ENCODE measurements at regions not wholly inside any gene's neighbourhood (a gene's known extent, or its start where the extent isn't known, plus 50 kb on each side); places are given as distances from the start of the nearest gene placed in this dataset.

GRCh38 chr7:142405122-142405765 is 147.4 kb upstream of the PRSS58 start:
- DNase-seq (ENCODE audit: low read depth) = peak; percentile 63
- no peak overlapping the region for H3K4me3 ChIP-seq (ENCODE audit: control insufficient read depth, low read depth, low read length)
- peak; percentile 42 for TF ChIP-seq CTCF (IDR thresholded peaks at IDR 0.05; ENCODE audit: control insufficient read depth, insufficient read depth, low read depth, low read length, missing control alignments)

GRCh38 chr7:142401951-142402350 is 144.1 kb upstream of the PRSS58 start:
- no peak for TF ChIP-seq CTCF (IDR thresholded peaks at IDR 0.05; ENCODE audit: control insufficient read depth, insufficient read depth, low read depth, low read length, missing control alignments)
- no peak overlapping the region for H3K4me3 ChIP-seq (ENCODE audit: control insufficient read depth, low read depth, low read length)
- DNase-seq (ENCODE audit: low read depth) = no peak

- H3K4me3 ChIP-seq (ENCODE audit: control insufficient read depth, low read depth, low read length) = no peak overlapping the region
- no peak for DNase-seq (ENCODE audit: low read depth)
- TF ChIP-seq CTCF (IDR thresholded peaks at IDR 0.05; ENCODE audit: control insufficient read depth, insufficient read depth, low read depth, low read length, missing control alignments) = no peak
These were observed 142.2 kb upstream of the PRSS58 start for GRCh38 chr7:142400042-142400533.

GRCh38 chr7:142391191-142391992 is 133.5 kb upstream of the PRSS58 start:
- TF ChIP-seq CTCF (IDR thresholded peaks at IDR 0.05; ENCODE audit: control insufficient read depth, insufficient read depth, low read depth, low read length, missing control alignments) = peak; percentile 58
- DNase-seq (ENCODE audit: low read depth) = no peak
- H3K4me3 ChIP-seq (ENCODE audit: control insufficient read depth, low read depth, low read length) = no peak overlapping the region

GRCh38 chr7:142389544-142389943 is 131.7 kb upstream of the PRSS58 start:
- TF ChIP-seq CTCF (IDR thresholded peaks at IDR 0.05; ENCODE audit: control insufficient read depth, insufficient read depth, low read depth, low read length, missing control alignments) = no peak
- no peak overlapping the region for H3K4me3 ChIP-seq (ENCODE audit: control insufficient read depth, low read depth, low read length)
- no peak for DNase-seq (ENCODE audit: low read depth)

GRCh38 chr7:142385491-142386340 is 127.9 kb upstream of the PRSS58 start:
- TF ChIP-seq CTCF (IDR thresholded peaks at IDR 0.05; ENCODE audit: control insufficient read depth, insufficient read depth, low read depth, low read length, missing control alignments) = peak; percentile 86
- no peak overlapping the region for H3K4me3 ChIP-seq (ENCODE audit: control insufficient read depth, low read depth, low read length)
- DNase-seq (ENCODE audit: low read depth) = peak; percentile 46
